NCI-H526 (cell line): ENCODE measurements at regions not wholly inside any gene's neighbourhood (a gene's known extent, or its start where the extent isn't known, plus 50 kb on each side); places are given as distances from the start of the nearest gene placed in this dataset.
A peak's percentile ranks its signal among the peaks of the same experiment; 100 is the strongest.

Experiments
- DNase-seq, 2 experiments: peaks; one replicate each; lab custom pipeline; 2025; lab: John Stamatoyannopoulos, UW

GRCh38 chr14:100467046-100467750 is 120.0 kb downstream of the BEGAIN start:
- DNase-seq = no peak

- DNase-seq = no peak
Observed at GRCh38 chr14:100467939-100468338, 119.3 kb downstream of the BEGAIN start.

DNA sequence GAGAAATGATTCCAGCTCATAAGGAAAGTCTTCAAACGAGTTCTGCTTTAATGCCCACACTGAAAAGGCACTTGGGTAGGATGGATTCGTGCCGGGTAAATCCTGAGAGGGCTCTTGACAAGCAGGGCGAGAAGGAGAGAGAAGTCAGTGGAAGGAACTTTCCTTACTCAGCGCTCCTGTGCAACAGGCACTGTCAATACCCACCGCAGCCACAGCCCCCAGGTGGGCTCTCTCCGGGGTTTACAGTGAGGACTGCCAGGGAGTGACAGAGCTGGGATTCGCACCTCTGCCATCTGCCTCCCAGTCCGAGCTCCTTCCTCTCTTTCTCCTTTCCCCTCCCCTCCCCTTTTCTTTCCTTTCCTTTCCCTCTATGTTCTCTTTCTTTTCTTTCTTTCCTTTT is 118.7 kb downstream of the BEGAIN start:
- DNase-seq = no peak

DNA sequence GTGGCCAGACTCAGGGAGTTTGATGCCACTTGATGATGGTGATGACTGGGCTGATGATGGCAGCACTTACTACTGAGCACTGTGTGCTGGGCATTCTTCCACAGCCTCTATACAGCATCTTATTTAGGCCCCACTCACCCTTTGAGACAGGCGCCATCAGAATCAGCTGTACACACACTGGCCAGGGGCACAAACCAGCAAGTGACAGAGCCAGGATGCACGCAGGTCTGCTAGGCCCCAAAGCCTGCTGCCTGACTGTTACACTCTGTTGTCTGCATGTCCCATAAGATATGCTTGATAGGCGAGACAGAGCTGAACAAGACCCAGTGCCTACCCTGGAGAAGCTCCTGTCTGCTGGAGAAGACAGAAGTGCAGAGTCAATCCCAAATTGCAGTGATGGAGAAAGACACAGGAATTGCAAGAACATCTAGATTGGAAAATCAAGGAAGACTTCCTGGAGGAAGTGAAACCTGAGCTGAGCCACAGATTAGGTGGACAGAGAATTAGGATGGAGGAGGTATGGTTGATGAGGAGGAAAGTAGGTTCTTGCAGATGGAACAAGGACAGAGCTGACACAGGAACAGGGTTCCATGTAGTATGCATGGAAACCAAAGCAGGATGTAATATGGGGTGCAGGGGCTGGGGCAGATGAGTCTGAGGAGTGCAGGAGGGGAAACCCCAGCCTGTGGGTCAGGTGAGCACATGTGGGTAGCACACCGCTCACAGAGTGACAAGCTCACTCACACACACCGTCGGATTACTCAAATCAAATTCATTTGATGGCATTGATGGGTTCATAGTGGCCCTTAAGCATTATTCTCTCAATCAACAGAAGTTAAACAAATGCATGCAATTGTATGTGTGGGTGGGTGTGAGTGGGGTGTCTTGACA is 117.3 kb downstream of the BEGAIN start:
- no peak for DNase-seq

DNA sequence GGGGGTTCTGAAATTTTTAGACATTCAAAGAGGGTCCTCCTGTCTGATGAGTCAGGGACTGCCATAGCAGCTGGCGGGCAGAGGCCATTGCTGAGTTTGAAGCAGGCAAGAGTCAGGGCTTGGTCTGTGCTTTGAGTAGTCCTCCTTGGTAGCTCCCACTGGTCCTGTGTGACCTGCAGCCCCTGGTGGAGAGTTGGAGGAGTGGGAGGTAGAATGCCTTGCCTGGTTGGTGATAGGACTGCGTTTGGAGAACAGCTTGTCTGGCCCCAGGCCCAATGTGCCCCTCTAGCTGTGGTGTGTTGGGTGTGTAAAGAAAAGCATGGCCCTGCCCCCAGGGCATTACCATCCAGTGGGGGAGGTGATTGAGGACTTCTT is 116.7 kb downstream of the BEGAIN start:
- DNase-seq = no peak

GRCh38 chr14:100471441-100472093 is 115.7 kb downstream of the BEGAIN start:
- DNase-seq = no peak

DNA sequence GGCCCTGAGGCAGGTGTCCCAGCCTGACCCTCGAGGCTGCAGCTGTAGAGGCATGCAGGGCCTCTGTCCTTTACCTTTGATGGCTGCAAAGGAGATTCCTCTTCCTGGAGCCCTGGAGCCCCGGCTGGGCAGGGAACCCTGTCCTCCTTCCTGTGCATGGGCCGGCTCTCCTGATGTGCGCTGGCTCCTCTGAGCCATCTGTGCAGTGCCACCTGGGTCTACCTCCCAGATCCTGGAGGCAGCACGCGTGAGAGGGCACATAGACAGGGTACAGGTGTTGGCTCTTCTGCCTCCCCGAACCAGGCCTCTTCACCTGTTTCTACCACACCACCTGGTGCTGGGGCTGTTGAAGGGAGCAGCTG is 115.1 kb downstream of the BEGAIN start:
- no peak for DNase-seq

- no peak for DNase-seq
Observed at GRCh38 chr14:100472491-100472890, 114.7 kb downstream of the BEGAIN start.

DNA sequence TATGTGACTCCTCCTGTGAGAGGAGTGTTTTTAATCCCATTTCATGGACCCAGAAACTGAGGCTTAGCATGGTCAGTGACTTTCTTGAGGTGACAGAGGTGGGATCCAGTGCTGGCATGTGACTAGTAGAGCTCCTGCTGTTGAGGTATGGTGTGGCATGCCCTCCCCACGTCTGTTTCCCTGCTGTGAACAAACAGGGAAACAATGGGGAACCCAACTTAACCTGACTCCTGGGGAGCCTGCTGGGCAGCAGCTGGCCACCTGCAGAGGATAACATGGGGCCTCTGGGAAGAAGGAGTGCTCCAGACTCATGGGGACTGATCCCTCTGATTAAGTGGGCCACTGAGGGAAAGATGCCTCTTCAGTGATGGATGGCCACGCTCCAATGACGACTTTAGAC is 114.0 kb downstream of the BEGAIN start:
- no peak for DNase-seq

DNA sequence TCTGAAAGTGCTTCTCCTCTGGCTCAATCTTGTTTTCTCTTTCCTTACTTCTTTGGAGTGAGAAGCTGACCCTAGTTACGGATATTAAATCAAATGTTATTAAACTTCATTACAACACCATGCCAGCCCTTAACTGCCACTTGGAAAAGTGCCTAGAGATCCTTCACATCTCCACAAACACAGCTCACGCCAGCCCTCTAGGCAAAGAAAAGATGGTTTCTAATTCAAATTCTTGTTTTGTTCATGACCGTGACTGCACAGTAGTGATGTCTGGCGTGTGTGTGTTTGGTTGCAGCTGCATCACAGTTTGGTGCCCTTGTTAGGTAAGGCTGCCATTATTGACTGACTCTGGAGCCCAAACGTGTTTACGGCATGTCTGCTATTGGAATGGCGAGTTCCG is 113.0 kb downstream of the BEGAIN start:
- no peak for DNase-seq

DNA sequence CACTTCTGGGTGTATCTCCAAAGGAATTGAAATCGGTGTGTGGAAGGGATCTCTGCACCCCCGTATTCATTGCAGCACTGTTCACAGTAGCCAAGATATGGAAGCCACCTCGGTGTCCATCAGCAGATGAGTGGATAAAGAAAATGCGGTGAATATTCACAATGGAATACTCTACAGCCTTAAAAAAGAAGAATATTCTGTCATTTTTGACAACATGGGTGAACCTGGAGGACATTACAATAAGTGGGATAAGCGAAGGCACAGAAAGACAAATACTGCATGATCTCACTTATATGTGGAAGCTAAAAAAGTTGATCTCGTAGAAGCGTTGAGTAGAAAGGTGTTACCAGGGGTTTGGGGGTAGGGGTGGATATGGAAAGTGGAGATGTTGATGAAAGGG is 111.9 kb downstream of the BEGAIN start:
- DNase-seq = no peak

DNA sequence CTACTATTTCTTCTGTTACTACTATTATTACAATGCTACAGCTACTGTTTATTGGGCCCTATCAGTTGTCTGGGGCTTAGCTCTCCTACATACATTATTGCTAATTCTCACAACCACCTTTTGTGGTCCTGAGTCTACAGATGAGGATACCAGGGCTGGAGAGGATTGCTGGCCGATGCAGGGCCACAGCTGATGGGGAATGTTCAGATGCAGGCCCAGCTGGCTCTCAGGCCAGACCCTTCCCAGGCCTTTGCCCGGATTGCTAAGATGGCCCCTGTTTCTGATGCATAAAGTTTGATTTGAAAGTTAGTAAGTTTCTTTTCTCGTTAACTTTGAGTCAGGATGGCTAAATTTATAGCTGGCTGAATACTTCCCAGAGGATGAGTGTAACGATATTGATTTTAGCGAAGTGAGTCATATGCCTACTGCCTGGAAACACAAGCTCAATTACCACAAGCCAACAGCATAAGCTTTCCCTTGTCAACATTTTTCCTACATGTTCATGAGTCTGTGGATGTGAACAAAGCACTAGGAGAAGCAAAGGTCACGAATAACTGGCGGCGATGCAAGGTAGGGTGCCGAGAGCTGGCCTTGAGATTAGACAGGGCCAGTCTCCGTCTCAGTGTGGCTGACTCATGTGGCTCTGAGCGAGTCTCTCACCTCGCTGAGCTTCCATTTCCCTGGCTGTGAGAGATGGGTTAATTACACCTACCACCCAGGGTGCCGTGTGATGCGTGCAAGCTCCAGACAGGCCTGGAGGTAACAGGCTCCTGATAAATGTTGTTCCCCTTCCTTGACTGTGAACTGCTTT is 111.0 kb downstream of the BEGAIN start:
- no peak for DNase-seq

DNA sequence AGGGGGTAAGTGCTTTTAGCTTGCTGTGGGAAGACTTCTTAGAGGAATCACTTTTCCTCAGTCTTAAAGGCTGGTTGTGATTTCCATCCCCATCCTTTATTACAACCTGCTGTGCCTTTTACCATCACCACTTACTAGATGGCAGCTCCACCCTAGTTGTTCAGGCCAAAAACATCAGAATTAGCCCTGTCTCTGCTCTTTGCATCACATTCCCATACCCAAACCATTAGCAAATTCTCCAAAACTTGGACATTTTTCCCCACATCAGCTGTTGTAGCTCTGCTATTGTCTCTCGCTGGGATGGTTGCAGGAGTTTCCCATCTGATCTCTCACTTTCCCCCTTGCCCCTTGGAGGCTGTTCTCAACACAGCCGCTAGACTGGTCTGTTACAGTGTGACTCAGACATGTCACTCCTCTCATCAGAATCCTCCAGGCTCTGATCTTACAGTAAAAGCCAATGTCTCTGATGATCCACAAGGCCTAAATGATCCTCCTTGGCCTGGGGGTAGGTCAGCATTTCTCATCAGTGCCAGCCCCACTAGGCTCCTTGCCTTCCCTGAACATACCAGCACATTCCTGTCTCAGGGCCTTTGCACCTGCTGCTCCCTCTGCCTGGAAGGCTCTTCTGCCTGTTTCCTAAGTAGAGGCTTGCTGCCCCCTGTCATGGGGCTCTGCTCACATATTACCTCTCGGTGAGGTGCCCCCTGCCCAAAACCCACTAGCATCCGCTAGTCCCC is 102.5 kb downstream of the BEGAIN start:
- DNase-seq = no peak

GRCh38 chr14:100486025-100486828 is 101.0 kb downstream of the BEGAIN start:
- peak in 1 of 2 experiments; percentile 37 for DNase-seq
